A673 (cell line): ENCODE measurements at regions not wholly inside any gene's neighbourhood (a gene's known extent, or its start where the extent isn't known, plus 50 kb on each side); places are given as distances from the start of the nearest gene placed in this dataset.

Experiments used
- BruUV-seq: library from RNA; stranded (reverse); fragments of 400-500 nt; replicated peaks from 2 replicates; lab custom pipeline; 2021; lab: Mats Ljungman, UMichigan
- CTCF ChIA-PET: fragments of 300-600 bp; sonication (Branson Sonifier 250); formaldehyde crosslinking; loops from one replicate; lab custom pipeline; 2022; ENCODE audit warnings: antibody characterized with exemption; lab: Charles Lee
- POLR2A ChIA-PET: fragments of 300-600 bp; sonication (Branson Sonifier 250); formaldehyde crosslinking; loops from one replicate; lab custom pipeline; 2022; ENCODE audit warnings: antibody characterized with exemption; ENCODE audit not compliant: low non-redundant PET; lab: Charles Lee
- DNase-seq: peaks from one replicate; pipeline ENCODE4 v3.0.0-alpha.2; 2015; ENCODE audit warnings: low spot score
- H3K27ac ChIP-seq: fragments of 200-600 bp; sonication (generic); 2 replicates; pipeline ENCODE4 v1.5.1; 2016; ENCODE audit warnings: mixed run types, low read depth, mild to moderate bottlenecking, mixed read lengths, antibody characterized with exemption, low read length; ENCODE audit not compliant: poor library complexity, severe bottlenecking
- H3K27me3 ChIP-seq: fragments of 200-600 bp; sonication (generic); replicated peaks from 2 replicates; pipeline ENCODE4 v1.6.1; 2017; ENCODE audit warnings: mixed run types, low read depth, mild to moderate bottlenecking, mixed read lengths, antibody characterized with exemption, low read length; ENCODE audit not compliant: insufficient read depth, poor library complexity
- H3K36me3 ChIP-seq: fragments of 200-600 bp; sonication (generic); 2 replicates; pipeline ENCODE4 v1.6.1; 2016; ENCODE audit warnings: mixed run types, mild to moderate bottlenecking, mixed read lengths, antibody characterized with exemption, low read length; ENCODE audit not compliant: insufficient read depth, poor library complexity, severe bottlenecking
- H3K4me1 ChIP-seq: fragments of 200-600 bp; sonication (generic); 2 replicates; pipeline ENCODE4 v1.6.1; 2017; ENCODE audit warnings: mixed run types, mild to moderate bottlenecking, mixed read lengths, antibody characterized with exemption, low read length; ENCODE audit not compliant: insufficient read depth, poor library complexity, severe bottlenecking
- H3K4me3 ChIP-seq: fragments of 200-600 bp; sonication (generic); 2 replicates; pipeline ENCODE4 v1.5.1; 2016; ENCODE audit warnings: low read depth, mixed run types, mild to moderate bottlenecking, mixed read lengths, low read length; ENCODE audit not compliant: poor library complexity, severe bottlenecking
- H3K9me3 ChIP-seq: fragments of 200-600 bp; sonication (generic); 2 replicates; pipeline ENCODE4 v1.6.1; 2016; ENCODE audit warnings: mixed run types, low read depth, mild to moderate bottlenecking, mixed read lengths, antibody characterized with exemption, low read length; ENCODE audit not compliant: poor library complexity, severe bottlenecking
- EZH2 ChIP-seq: fragments of 200-600 bp; sonication (generic); IDR thresholded peaks from 2 replicates; pipeline ENCODE4 v1.6.1; 2017; ENCODE audit warnings: borderline replicate concordance, low read depth, mild to moderate bottlenecking, mixed read lengths, antibody characterized with exemption, low read length; ENCODE audit not compliant: poor library complexity, severe bottlenecking
- intact Hi-C: fragments of 100-400 bp; cut with micrococcal nuclease; formaldehyde crosslinking; loops from one replicate; pipeline ENCODE4 v1.10.0; 2022; ENCODE audit not compliant: unreplicated experiment
- TF ChIP-seq, protein P1 (sequence below): fragments of 300-800, 200-600 bp; sonication (generic); conservative IDR thresholded peaks from 2 replicates; pipeline ENCODE4 v1.5.1; 2017; ENCODE audit warnings: low read depth, mild to moderate bottlenecking, antibody characterized with exemption, low read length, moderate library complexity, mixed read lengths

GRCh38 chr1:95766036-95766435 lies 532.0 kb downstream of the RWDD3 start:
- POLR2A ChIA-PET = no interaction called here

DNA sequence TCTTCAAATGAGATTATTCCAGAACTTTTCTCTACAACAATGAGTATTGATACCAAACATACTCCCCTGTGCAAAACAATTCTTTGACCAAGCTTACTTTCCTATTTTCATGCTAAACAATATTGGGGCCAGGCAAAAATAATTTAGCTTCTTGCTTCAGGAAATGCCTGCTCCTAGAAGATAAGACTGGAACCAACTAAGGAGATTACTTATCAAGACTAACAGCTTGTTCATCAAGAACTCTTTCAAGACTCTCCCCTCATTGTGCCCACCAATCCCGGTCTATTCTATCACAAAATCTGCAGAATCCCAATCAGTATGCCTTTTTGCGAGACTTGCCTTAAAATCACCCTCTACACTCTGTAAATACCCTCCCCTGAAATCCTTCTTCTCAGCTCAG lies 536.6 kb downstream of the RWDD3 start:
- TF ChIP-seq, protein P1, sequence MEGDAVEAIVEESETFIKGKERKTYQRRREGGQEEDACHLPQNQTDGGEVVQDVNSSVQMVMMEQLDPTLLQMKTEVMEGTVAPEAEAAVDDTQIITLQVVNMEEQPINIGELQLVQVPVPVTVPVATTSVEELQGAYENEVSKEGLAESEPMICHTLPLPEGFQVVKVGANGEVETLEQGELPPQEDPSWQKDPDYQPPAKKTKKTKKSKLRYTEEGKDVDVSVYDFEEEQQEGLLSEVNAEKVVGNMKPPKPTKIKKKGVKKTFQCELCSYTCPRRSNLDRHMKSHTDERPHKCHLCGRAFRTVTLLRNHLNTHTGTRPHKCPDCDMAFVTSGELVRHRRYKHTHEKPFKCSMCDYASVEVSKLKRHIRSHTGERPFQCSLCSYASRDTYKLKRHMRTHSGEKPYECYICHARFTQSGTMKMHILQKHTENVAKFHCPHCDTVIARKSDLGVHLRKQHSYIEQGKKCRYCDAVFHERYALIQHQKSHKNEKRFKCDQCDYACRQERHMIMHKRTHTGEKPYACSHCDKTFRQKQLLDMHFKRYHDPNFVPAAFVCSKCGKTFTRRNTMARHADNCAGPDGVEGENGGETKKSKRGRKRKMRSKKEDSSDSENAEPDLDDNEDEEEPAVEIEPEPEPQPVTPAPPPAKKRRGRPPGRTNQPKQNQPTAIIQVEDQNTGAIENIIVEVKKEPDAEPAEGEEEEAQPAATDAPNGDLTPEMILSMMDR = no peak
- TF ChIP-seq EZH2 = no peak
- no peaks in the 10 kb centered on the region for H3K4me1 ChIP-seq
- ChIA-PET CTCF (no interaction called here), POLR2A (no interaction called here)
- no peak overlapping the region for H3K4me3 ChIP-seq
- no peak for DNase-seq
- no TSS peak for BruUV-seq
- no peaks in the 10 kb centered on the region for H3K36me3 ChIP-seq
- peaks cover 6% of the 10 kb centered on the region for H3K27me3 ChIP-seq
- no peak overlapping the region for H3K27ac ChIP-seq
- H3K9me3 ChIP-seq = no peaks in the 10 kb centered on the region
- intact Hi-C loops = no loop called here

More at GRCh38 chr1:95766036-95766435, 532.0 kb downstream of the RWDD3 start:
- H3K4me3 ChIP-seq = no peak overlapping the region
- intact Hi-C loops = no loop called here
- no peak for DNase-seq
- no TSS peak for BruUV-seq
- H3K9me3 ChIP-seq = no peaks in the 10 kb centered on the region
- TF ChIP-seq EZH2 = no peak
- TF ChIP-seq, protein P1 = no peak
- no peaks in the 10 kb centered on the region for H3K36me3 ChIP-seq
- no peaks in the 10 kb centered on the region for H3K4me1 ChIP-seq
- CTCF ChIA-PET = no interaction called here
- H3K27ac ChIP-seq = no peak overlapping the region
- H3K27me3 ChIP-seq = no peaks in the 10 kb centered on the region

GRCh38 chr1:95778217-95778616 lies 544.2 kb downstream of the RWDD3 start:
- H3K4me1 ChIP-seq = no peaks in the 10 kb centered on the region
- H3K9me3 ChIP-seq = no peaks in the 10 kb centered on the region
- TF ChIP-seq, protein P1 = no peak
- no peak for TF ChIP-seq EZH2
- intact Hi-C loops = no loop called here
- H3K36me3 ChIP-seq = no peaks in the 10 kb centered on the region
- BruUV-seq = no TSS peak
- POLR2A ChIA-PET = no interaction called here
- H3K4me3 ChIP-seq = no peak overlapping the region
- H3K27me3 ChIP-seq = peaks cover 3% of the 10 kb centered on the region
- no peak for DNase-seq
- CTCF ChIA-PET = no interaction called here
- no peak overlapping the region for H3K27ac ChIP-seq
